Skeletal muscle satellite cell (primary cell): ENCODE measurements at regions not wholly inside any gene's neighbourhood (a gene's known extent, or its start where the extent isn't known, plus 50 kb on each side); places are given as distances from the start of the nearest gene placed in this dataset.
"Not testable (repeated sequence)": the region's sequence is repeated elsewhere in the genome, so short reads cannot be mapped to it uniquely, and the experiment has no call there.

Experiments used
- H3K27me3 ChIP-seq: 2 replicates; pipeline ENCODE4 v1.7.0; 2013; ENCODE audit warnings: low read length; ENCODE audit not compliant: control insufficient read depth, insufficient read depth
- H3K36me3 ChIP-seq: 2 replicates; pipeline ENCODE4 v1.7.0; 2013; ENCODE audit warnings: mild to moderate bottlenecking, control low read depth, low read length; ENCODE audit not compliant: insufficient read depth
- H3K4me1 ChIP-seq: 2 replicates; pipeline ENCODE4 v1.7.0; 2013; ENCODE audit warnings: low read length; ENCODE audit not compliant: control insufficient read depth, insufficient read depth
- H3K4me2 ChIP-seq: 2 replicates; pipeline ENCODE4 v1.7.0; 2013; ENCODE audit warnings: mild to moderate bottlenecking, low read length
- H3K4me3 ChIP-seq: 2 replicates; pipeline ENCODE4 v1.7.0; 2013; ENCODE audit warnings: low read length
- H3K9ac ChIP-seq: 2 replicates; pipeline ENCODE4 v1.7.0; 2013; ENCODE audit warnings: mild to moderate bottlenecking, low read depth, low read length, moderate library complexity
- H3K9me3 ChIP-seq: replicated peaks from 2 replicates; pipeline ENCODE4 v1.7.0; 2013; ENCODE audit warnings: mild to moderate bottlenecking, control low read depth, low read length

- H3K9me3 ChIP-seq, result no peaks in the 10 kb centered on the region
- H3K36me3 ChIP-seq, result no peaks in the 10 kb centered on the region
- H3K9ac ChIP-seq, result no peak overlapping the region
- H3K4me1 ChIP-seq, result no peaks in the 10 kb centered on the region
- no peak overlapping the region for H3K4me2 ChIP-seq
- no peaks in the 10 kb centered on the region for H3K27me3 ChIP-seq
- no peak overlapping the region for H3K4me3 ChIP-seq
Observed at GRCh38 chr9:99650187-99650874, 171.4 kb upstream of the NR4A3 start.

GRCh38 chr9:99660191-99660636 lies 161.5 kb upstream of the NR4A3 start:
- Histone ChIP-seq H3K27me3 (no peaks in the 10 kb centered on the region), H3K9ac (no peak overlapping the region), H3K4me1 (no peaks in the 10 kb centered on the region), H3K4me2 (no peak overlapping the region), H3K36me3 (no peaks in the 10 kb centered on the region), H3K9me3 (no peaks in the 10 kb centered on the region), H3K4me3 (no peak overlapping the region)

- H3K4me3 ChIP-seq, result no peak overlapping the region
- no peaks in the 10 kb centered on the region for H3K27me3 ChIP-seq
- no peaks in the 10 kb centered on the region for H3K4me1 ChIP-seq
- H3K36me3 ChIP-seq, result no peaks in the 10 kb centered on the region
- H3K9me3 ChIP-seq, result no peaks in the 10 kb centered on the region
- no peak overlapping the region for H3K4me2 ChIP-seq
- H3K9ac ChIP-seq, result no peak overlapping the region
Observed at GRCh38 chr9:99663297-99663696, 158.4 kb upstream of the NR4A3 start.

- H3K9me3 ChIP-seq, result no peaks in the 10 kb centered on the region
- no peaks in the 10 kb centered on the region for H3K27me3 ChIP-seq
- H3K36me3 ChIP-seq, result no peaks in the 10 kb centered on the region
- H3K4me2 ChIP-seq, result no peak overlapping the region
- H3K4me3 ChIP-seq, result no peak overlapping the region
- no peaks in the 10 kb centered on the region for H3K4me1 ChIP-seq
- no peak overlapping the region for H3K9ac ChIP-seq
Observed at GRCh38 chr9:99663856-99664255, 157.8 kb upstream of the NR4A3 start.

GRCh38 chr9:99666571-99666970 lies 155.1 kb upstream of the NR4A3 start:
- Histone ChIP-seq H3K4me1 (no peaks in the 10 kb centered on the region), H3K9me3 (no peaks in the 10 kb centered on the region)

GRCh38 chr9:99670886-99671285 lies 150.8 kb upstream of the NR4A3 start:
- H3K4me3 ChIP-seq, H3K4me2 ChIP-seq, H3K4me1 ChIP-seq, H3K9ac ChIP-seq, H3K27me3 ChIP-seq, H3K36me3 ChIP-seq, H3K9me3 ChIP-seq: not testable (repeated sequence)

More at GRCh38 chr9:99666571-99666970, 155.1 kb upstream of the NR4A3 start:
- Histone ChIP-seq H3K27me3 (no peaks in the 10 kb centered on the region), H3K36me3 (no peaks in the 10 kb centered on the region), H3K4me3 (no peak overlapping the region), H3K4me2 (no peak overlapping the region), H3K9ac (no peak overlapping the region)

GRCh38 chr9:99677281-99677680 lies 144.4 kb upstream of the NR4A3 start:
- no peak overlapping the region for H3K4me2 ChIP-seq
- H3K9ac ChIP-seq, result no peak overlapping the region
- H3K27me3 ChIP-seq, result no peaks in the 10 kb centered on the region
- H3K4me3 ChIP-seq, result no peak overlapping the region
- no peaks in the 10 kb centered on the region for H3K9me3 ChIP-seq
- no peaks in the 10 kb centered on the region for H3K36me3 ChIP-seq
- H3K4me1 ChIP-seq, result peaks cover 14% of the 10 kb centered on the region

- H3K27me3 ChIP-seq, result no peaks in the 10 kb centered on the region
- H3K4me1 ChIP-seq, result peaks cover 14% of the 10 kb centered on the region
- no peaks in the 10 kb centered on the region for H3K9me3 ChIP-seq
- no peak overlapping the region for H3K9ac ChIP-seq
- H3K4me3 ChIP-seq, result no peak overlapping the region
- no peak overlapping the region for H3K4me2 ChIP-seq
- H3K36me3 ChIP-seq, result no peaks in the 10 kb centered on the region
Observed at GRCh38 chr9:99678566-99678965, 143.1 kb upstream of the NR4A3 start.

GRCh38 chr9:99680191-99680590 lies 141.5 kb upstream of the NR4A3 start:
- no peak overlapping the region for H3K4me2 ChIP-seq
- no peaks in the 10 kb centered on the region for H3K36me3 ChIP-seq
- no peaks in the 10 kb centered on the region for H3K27me3 ChIP-seq
- no peaks in the 10 kb centered on the region for H3K9me3 ChIP-seq
- H3K4me1 ChIP-seq, result peaks cover 14% of the 10 kb centered on the region
- no peak overlapping the region for H3K9ac ChIP-seq
- H3K4me3 ChIP-seq, result no peak overlapping the region

GRCh38 chr9:99681113-99681512 lies 140.6 kb upstream of the NR4A3 start:
- Histone ChIP-seq H3K9me3 (no peaks in the 10 kb centered on the region), H3K4me1 (peaks cover 14% of the 10 kb centered on the region), H3K36me3 (no peaks in the 10 kb centered on the region), H3K9ac (no peak overlapping the region), H3K27me3 (no peaks in the 10 kb centered on the region), H3K4me2 (no peak overlapping the region), H3K4me3 (no peak overlapping the region)

GRCh38 chr9:99682378-99682777 lies 139.3 kb upstream of the NR4A3 start:
- H3K27me3 ChIP-seq, result no peaks in the 10 kb centered on the region
- H3K9ac ChIP-seq, result no peak overlapping the region
- H3K9me3 ChIP-seq, result no peaks in the 10 kb centered on the region
- no peak overlapping the region for H3K4me2 ChIP-seq
- no peak overlapping the region for H3K4me3 ChIP-seq
- no peaks in the 10 kb centered on the region for H3K36me3 ChIP-seq
- peaks cover 14% of the 10 kb centered on the region for H3K4me1 ChIP-seq

GRCh38 chr9:99682870-99683269 lies 138.8 kb upstream of the NR4A3 start:
- no peak overlapping the region for H3K9ac ChIP-seq
- no peaks in the 10 kb centered on the region for H3K9me3 ChIP-seq
- H3K4me1 ChIP-seq, result peaks cover 9% of the 10 kb centered on the region
- H3K4me2 ChIP-seq, result no peak overlapping the region
- H3K27me3 ChIP-seq, result no peaks in the 10 kb centered on the region
- no peak overlapping the region for H3K4me3 ChIP-seq
- H3K36me3 ChIP-seq, result no peaks in the 10 kb centered on the region
